IPS DF 6.9 (cell line): ENCODE measurements at regions not wholly inside any gene's neighbourhood (a gene's known extent, or its start where the extent isn't known, plus 50 kb on each side); places are given as distances from the start of the nearest gene placed in this dataset.

Experiments
- DNase-seq: peaks from one replicate; pipeline ENCODE4 v3.0.0-alpha.2; 2013; ENCODE audit warnings: low read depth, low spot score
- H3K27ac ChIP-seq: one replicate; pipeline ENCODE4 v1.5.1; 2013; ENCODE audit warnings: low read length, control low read depth
- H3K27me3 ChIP-seq: 2 replicates; pipeline ENCODE4 v1.6.1; 2013; ENCODE audit warnings: mild to moderate bottlenecking, low read length; ENCODE audit not compliant: control insufficient read depth, insufficient read depth
- H3K36me3 ChIP-seq: 2 replicates; pipeline ENCODE4 v1.6.1; 2013; ENCODE audit warnings: low read length; ENCODE audit not compliant: control insufficient read depth, insufficient read depth
- H3K4me1 ChIP-seq: 2 replicates; pipeline ENCODE4 v1.6.1; 2013; ENCODE audit warnings: low read length; ENCODE audit not compliant: control insufficient read depth, insufficient read depth
- H3K4me3 ChIP-seq: 2 replicates; pipeline ENCODE4 v1.5.1; 2013; ENCODE audit warnings: mild to moderate bottlenecking, low read length
- H3K9me3 ChIP-seq: 2 replicates; pipeline ENCODE4 v1.6.1; 2013; ENCODE audit warnings: low read length, inconsistent platforms; ENCODE audit not compliant: control insufficient read depth, insufficient read depth
- WGBS: extraction: QIAGEN DNeasy Blood & Tissue Kit; methylation state at CpG from one replicate; pipeline ENCODE4 v1.1.7; 2013; ENCODE audit warnings: mixed read lengths, missing lambda C conversion rate; ENCODE audit not compliant: insufficient read length, insufficient coverage; 5-methylcytosine and 5-hydroxymethylcytosine counted together

GRCh38 chr2:176745543-176746200, 466.9 kb upstream of the HNRNPA3 start:
- H3K27ac ChIP-seq = peak overlapping the region; percentile 31
- no CpG with 5 or more reads among the region's 8 CpGs for WGBS
- DNase-seq = no peak
- H3K9me3 ChIP-seq = no peaks in the 10 kb centered on the region
- H3K4me3 ChIP-seq = no peak overlapping the region
- H3K27me3 ChIP-seq = no peaks in the 10 kb centered on the region
- H3K36me3 ChIP-seq = no peaks in the 10 kb centered on the region
- H3K4me1 ChIP-seq = peaks cover 6% of the 10 kb centered on the region

- H3K4me3 ChIP-seq = no peak overlapping the region
- H3K9me3 ChIP-seq = no peaks in the 10 kb centered on the region
- DNase-seq = no peak
- no peaks in the 10 kb centered on the region for H3K36me3 ChIP-seq
- H3K27ac ChIP-seq = no peak overlapping the region
- H3K27me3 ChIP-seq = no peaks in the 10 kb centered on the region
- H3K4me1 ChIP-seq = peaks cover 6% of the 10 kb centered on the region
- WGBS = no CpG with 5 or more reads among the region's 7 CpGs
Measured at GRCh38 chr2:176746411-176746810, 466.2 kb upstream of the HNRNPA3 start.

- H3K4me1 ChIP-seq = peaks cover 6% of the 10 kb centered on the region
- WGBS = no CpG with 5 or more reads among the region's 4 CpGs
- no peak for DNase-seq
Measured at GRCh38 chr2:176747506-176747905, 465.1 kb upstream of the HNRNPA3 start.

GRCh38 chr2:176747928-176748327, 464.7 kb upstream of the HNRNPA3 start:
- no peak for DNase-seq
- no peaks in the 10 kb centered on the region for H3K9me3 ChIP-seq
- no peak overlapping the region for H3K4me3 ChIP-seq
- no peaks in the 10 kb centered on the region for H3K36me3 ChIP-seq
- no peaks in the 10 kb centered on the region for H3K27me3 ChIP-seq
- H3K27ac ChIP-seq = no peak overlapping the region
- H3K4me1 ChIP-seq = peaks cover 6% of the 10 kb centered on the region
- WGBS = no CpG with 5 or more reads among the region's 4 CpGs

More at GRCh38 chr2:176747506-176747905, 465.1 kb upstream of the HNRNPA3 start:
- H3K9me3 ChIP-seq = no peaks in the 10 kb centered on the region
- no peaks in the 10 kb centered on the region for H3K36me3 ChIP-seq
- no peak overlapping the region for H3K4me3 ChIP-seq
- no peak overlapping the region for H3K27ac ChIP-seq
- H3K27me3 ChIP-seq = no peaks in the 10 kb centered on the region

- no peak overlapping the region for H3K27ac ChIP-seq
- H3K9me3 ChIP-seq = no peaks in the 10 kb centered on the region
- WGBS = no CpG with 5 or more reads among the region's 2 CpGs
- no peaks in the 10 kb centered on the region for H3K36me3 ChIP-seq
- DNase-seq = no peak
- H3K27me3 ChIP-seq = no peaks in the 10 kb centered on the region
- no peak overlapping the region for H3K4me3 ChIP-seq
- peaks cover 6% of the 10 kb centered on the region for H3K4me1 ChIP-seq
Measured at GRCh38 chr2:176748662-176749061, 463.9 kb upstream of the HNRNPA3 start.

GRCh38 chr2:176751314-176752227, 461.0 kb upstream of the HNRNPA3 start:
- no CpG with 5 or more reads among the region's 6 CpGs for WGBS
- no peak for DNase-seq
- H3K9me3 ChIP-seq = no peaks in the 10 kb centered on the region

GRCh38 chr2:176752295-176752694, 460.3 kb upstream of the HNRNPA3 start:
- WGBS = no CpG with 5 or more reads among the region's 1 CpG

More at GRCh38 chr2:176751314-176752227, 461.0 kb upstream of the HNRNPA3 start:
- H3K4me1 ChIP-seq = peaks cover 2% of the 10 kb centered on the region
- no peak overlapping the region for H3K4me3 ChIP-seq
- no peaks in the 10 kb centered on the region for H3K36me3 ChIP-seq
- no peak overlapping the region for H3K27ac ChIP-seq
- H3K27me3 ChIP-seq = no peaks in the 10 kb centered on the region

GRCh38 chr2:176753205-176753604, 459.4 kb upstream of the HNRNPA3 start:
- Histone ChIP-seq H3K27ac (no peak overlapping the region), H3K36me3 (no peaks in the 10 kb centered on the region), H3K9me3 (no peaks in the 10 kb centered on the region), H3K4me3 (no peak overlapping the region), H3K4me1 (no peaks in the 10 kb centered on the region; the same call in 1 of the 2 replicates), H3K27me3 (no peaks in the 10 kb centered on the region)
- WGBS = no CpG with 5 or more reads among the region's 3 CpGs
- no peak for DNase-seq

More at GRCh38 chr2:176752295-176752694, 460.3 kb upstream of the HNRNPA3 start:
- H3K9me3 ChIP-seq = no peaks in the 10 kb centered on the region
- H3K4me1 ChIP-seq = no peaks in the 10 kb centered on the region
- H3K36me3 ChIP-seq = no peaks in the 10 kb centered on the region
- no peak for DNase-seq
- H3K27ac ChIP-seq = no peak overlapping the region
- no peaks in the 10 kb centered on the region for H3K27me3 ChIP-seq
- no peak overlapping the region for H3K4me3 ChIP-seq

- DNase-seq = no peak
- no peak overlapping the region for H3K27ac ChIP-seq
Measured at GRCh38 chr2:176753752-176754474, 458.7 kb upstream of the HNRNPA3 start.

GRCh38 chr2:176755537-176756135, 457.0 kb upstream of the HNRNPA3 start:
- H3K4me3 ChIP-seq = no peak overlapping the region
- H3K36me3 ChIP-seq = no peaks in the 10 kb centered on the region
- H3K4me1 ChIP-seq = no peaks in the 10 kb centered on the region; the same call in 1 of the 2 replicates
- no CpG with 5 or more reads among the region's 4 CpGs for WGBS
- H3K27me3 ChIP-seq = no peaks in the 10 kb centered on the region
- H3K27ac ChIP-seq = no peak overlapping the region
- no peak for DNase-seq
- H3K9me3 ChIP-seq = no peaks in the 10 kb centered on the region

More at GRCh38 chr2:176753752-176754474, 458.7 kb upstream of the HNRNPA3 start:
- no CpG with 5 or more reads among the region's 2 CpGs for WGBS
- no peaks in the 10 kb centered on the region for H3K9me3 ChIP-seq
- no peaks in the 10 kb centered on the region for H3K27me3 ChIP-seq
- H3K4me3 ChIP-seq = no peak overlapping the region
- H3K4me1 ChIP-seq = no peaks in the 10 kb centered on the region; the same call in 1 of the 2 replicates
- no peaks in the 10 kb centered on the region for H3K36me3 ChIP-seq
